ENCODE measurements at regions not wholly inside any gene's neighbourhood (a gene's known extent, or its start where the extent isn't known, plus 50 kb on each side); places are given as distances from the start of the nearest gene placed in this dataset.

- TF ChIP-seq CTCF (IDR thresholded peaks at IDR 0.05): no peak
- no peak for TF ChIP-seq FOXM1 (IDR thresholded peaks at IDR 0.05; ENCODE audit: low read depth)
- no peak for TF ChIP-seq POLR2AphosphoS5 (IDR thresholded peaks at IDR 0.05; ENCODE audit: low read depth, low read length)
- no peak for TF ChIP-seq USF2 (IDR thresholded peaks at IDR 0.05; ENCODE audit: borderline replicate concordance, low read depth, low read length)
- TF ChIP-seq RCOR1 (IDR thresholded peaks at IDR 0.05; ENCODE audit: low read length): no peak
- no peak for TF ChIP-seq RFX5 (IDR thresholded peaks at IDR 0.05; ENCODE audit: low read length)
- no peak for TF ChIP-seq EZH2phosphoT487 (IDR thresholded peaks at IDR 0.05; ENCODE audit: borderline replicate concordance, low read depth)
- no peak for TF ChIP-seq SMC3 (IDR thresholded peaks at IDR 0.05; ENCODE audit: low read depth, low read length)
- no peak for TF ChIP-seq PBX3 (IDR thresholded peaks at IDR 0.05)
Observed at GRCh38 chr20:11371831-11372230, 545.9 kb upstream of the BTBD3 start.
